ENCODE measurements at regions not wholly inside any gene's neighbourhood (a gene's known extent, or its start where the extent isn't known, plus 50 kb on each side); places are given as distances from the start of the nearest gene placed in this dataset.

DNA sequence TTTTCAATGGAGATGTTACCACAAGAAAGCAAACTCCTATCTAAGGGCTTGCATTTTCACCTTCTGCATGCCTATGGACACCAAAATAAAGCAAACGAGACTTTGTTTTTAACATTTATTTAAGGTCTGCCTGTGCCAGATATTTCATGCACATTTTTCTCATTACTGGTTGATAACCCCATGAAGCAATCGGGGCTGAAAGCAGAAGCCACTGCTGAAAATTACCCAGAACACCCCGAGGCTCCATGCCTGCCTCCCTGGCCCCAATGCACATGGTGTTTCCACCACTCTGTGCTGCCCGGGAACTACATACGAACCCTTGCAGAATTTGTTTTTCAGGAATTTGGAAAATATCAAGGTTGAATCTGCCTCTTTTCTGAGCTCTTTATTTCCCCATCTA, 240.1 kb downstream of the NR2F1-AS1 start:
- no peak for TF ChIP-seq EZH2phosphoT487 (IDR thresholded peaks at IDR 0.05; ENCODE audit: borderline replicate concordance)
- TF ChIP-seq, protein P1, sequence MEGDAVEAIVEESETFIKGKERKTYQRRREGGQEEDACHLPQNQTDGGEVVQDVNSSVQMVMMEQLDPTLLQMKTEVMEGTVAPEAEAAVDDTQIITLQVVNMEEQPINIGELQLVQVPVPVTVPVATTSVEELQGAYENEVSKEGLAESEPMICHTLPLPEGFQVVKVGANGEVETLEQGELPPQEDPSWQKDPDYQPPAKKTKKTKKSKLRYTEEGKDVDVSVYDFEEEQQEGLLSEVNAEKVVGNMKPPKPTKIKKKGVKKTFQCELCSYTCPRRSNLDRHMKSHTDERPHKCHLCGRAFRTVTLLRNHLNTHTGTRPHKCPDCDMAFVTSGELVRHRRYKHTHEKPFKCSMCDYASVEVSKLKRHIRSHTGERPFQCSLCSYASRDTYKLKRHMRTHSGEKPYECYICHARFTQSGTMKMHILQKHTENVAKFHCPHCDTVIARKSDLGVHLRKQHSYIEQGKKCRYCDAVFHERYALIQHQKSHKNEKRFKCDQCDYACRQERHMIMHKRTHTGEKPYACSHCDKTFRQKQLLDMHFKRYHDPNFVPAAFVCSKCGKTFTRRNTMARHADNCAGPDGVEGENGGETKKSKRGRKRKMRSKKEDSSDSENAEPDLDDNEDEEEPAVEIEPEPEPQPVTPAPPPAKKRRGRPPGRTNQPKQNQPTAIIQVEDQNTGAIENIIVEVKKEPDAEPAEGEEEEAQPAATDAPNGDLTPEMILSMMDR (conservative IDR thresholded peaks at IDR 0.05; ENCODE audit: low read length) = no peak

Measured in Loucy (cell line).